ENCODE measurements at regions not wholly inside any gene's neighbourhood (a gene's known extent, or its start where the extent isn't known, plus 50 kb on each side); places are given as distances from the start of the nearest gene placed in this dataset.

DNA sequence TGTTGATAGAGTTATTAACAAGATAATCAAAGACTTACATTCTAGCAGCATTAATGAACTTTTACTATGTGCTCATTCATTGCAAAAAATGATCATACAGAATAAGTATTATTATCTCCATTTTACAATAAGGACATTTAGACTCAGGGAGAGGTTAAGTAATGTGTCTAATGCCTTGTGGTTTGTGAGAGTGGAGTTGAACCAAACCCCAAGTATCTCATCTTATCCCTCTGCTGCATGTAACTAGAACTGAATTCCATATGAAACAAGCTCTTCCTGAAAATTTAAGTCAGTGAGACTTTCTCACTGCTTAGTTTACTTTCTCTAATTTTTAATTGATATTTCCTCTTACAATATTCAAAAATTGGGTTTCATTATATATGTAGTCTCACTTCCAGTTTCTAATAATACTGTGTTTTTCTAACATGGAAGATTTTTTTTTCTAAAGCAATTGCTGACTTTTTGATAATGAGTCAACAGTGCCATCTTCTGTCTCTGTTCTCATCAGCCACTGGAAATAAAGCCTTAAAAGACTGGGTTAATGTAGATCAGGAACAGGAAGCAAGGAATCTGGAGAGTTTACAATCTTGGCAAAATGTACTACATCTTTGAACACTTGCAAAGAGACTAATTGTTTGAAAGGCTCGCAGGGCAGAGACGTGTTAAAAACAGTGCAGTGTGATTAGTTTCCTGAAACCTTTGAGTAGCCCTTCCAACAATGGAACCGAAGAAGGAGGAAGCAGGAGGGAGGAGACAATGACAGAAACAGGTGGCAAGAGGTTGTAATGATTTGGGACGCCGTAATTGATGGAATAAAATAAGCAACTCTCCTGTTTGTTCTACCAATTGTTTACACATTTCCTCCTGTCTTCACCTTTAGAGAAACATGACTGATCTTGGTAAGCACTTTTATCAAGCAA is 567.6 kb downstream of the MRPL39 start:
- Histone ChIP-seq H3K27ac (no peak overlapping the region), H3K27me3 (no peaks in the 10 kb centered on the region), H3K4me3 (no peak overlapping the region), H3K9me3 (no peaks in the 10 kb centered on the region), H3K4me1 (ENCODE audit: insufficient read depth) (no peaks in the 10 kb centered on the region), H3K36me3 (no peaks in the 10 kb centered on the region)
- no peak for DNase-seq
- no peak for TF ChIP-seq EP300 (IDR thresholded peaks at IDR 0.05)
- TF ChIP-seq, protein P1, sequence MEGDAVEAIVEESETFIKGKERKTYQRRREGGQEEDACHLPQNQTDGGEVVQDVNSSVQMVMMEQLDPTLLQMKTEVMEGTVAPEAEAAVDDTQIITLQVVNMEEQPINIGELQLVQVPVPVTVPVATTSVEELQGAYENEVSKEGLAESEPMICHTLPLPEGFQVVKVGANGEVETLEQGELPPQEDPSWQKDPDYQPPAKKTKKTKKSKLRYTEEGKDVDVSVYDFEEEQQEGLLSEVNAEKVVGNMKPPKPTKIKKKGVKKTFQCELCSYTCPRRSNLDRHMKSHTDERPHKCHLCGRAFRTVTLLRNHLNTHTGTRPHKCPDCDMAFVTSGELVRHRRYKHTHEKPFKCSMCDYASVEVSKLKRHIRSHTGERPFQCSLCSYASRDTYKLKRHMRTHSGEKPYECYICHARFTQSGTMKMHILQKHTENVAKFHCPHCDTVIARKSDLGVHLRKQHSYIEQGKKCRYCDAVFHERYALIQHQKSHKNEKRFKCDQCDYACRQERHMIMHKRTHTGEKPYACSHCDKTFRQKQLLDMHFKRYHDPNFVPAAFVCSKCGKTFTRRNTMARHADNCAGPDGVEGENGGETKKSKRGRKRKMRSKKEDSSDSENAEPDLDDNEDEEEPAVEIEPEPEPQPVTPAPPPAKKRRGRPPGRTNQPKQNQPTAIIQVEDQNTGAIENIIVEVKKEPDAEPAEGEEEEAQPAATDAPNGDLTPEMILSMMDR (IDR thresholded peaks at IDR 0.05) = peak; percentile 24 to 50 (median 30)
- no peak for TF ChIP-seq POLR2A (IDR thresholded peaks at IDR 0.05)
- intact Hi-C loops (cut with DNase I) = loop anchor here in 2 of 4 donors (5.0 to 10.0 kb wide), 2 partner anchors 145 to 228 kb away; no protein-coding TSS in a partner anchor
- WGBS, 3 donors = 4 to 9% (median 5%) methylated on average over 5 of the region's 5 CpGs

DNA sequence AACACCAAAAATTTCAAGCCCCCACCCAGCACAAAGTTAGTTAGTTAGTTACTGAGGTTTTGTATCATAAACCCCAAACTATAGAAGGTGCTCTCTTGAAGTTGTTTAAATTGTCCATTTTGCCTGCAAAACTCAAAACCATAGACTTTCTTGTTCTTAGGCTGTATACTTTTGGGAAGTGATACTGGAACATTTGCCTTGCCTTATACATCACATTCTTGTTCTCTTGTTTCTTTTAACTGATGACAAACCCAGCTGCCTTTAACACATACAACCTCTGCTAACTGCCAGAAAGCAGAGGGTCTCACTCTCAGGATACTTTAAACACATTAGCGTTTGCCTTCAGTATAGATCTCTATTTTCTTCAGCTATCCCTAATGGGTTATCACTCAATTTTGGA is 570.5 kb downstream of the MRPL39 start:
- WGBS, 3 donors = 90 to 94% (median 92%) methylated on average over 1 of the region's 1 CpG
- DNase-seq = no peak
- Histone ChIP-seq H3K27ac (no peak overlapping the region), H3K4me3 (no peak overlapping the region), H3K4me1 (ENCODE audit: insufficient read depth) (no peaks in the 10 kb centered on the region), H3K36me3 (no peaks in the 10 kb centered on the region), H3K9me3 (no peaks in the 10 kb centered on the region), H3K27me3 (no peaks in the 10 kb centered on the region)
- no peak for TF ChIP-seq EP300 (IDR thresholded peaks at IDR 0.05)
- TF ChIP-seq POLR2A (IDR thresholded peaks at IDR 0.05) = no peak
- TF ChIP-seq, protein P1 (IDR thresholded peaks at IDR 0.05) = no peak
- intact Hi-C loops (cut with DNase I) = loop anchor here in 1 of 4 donors (5.0 kb wide), 1 partner anchor 231 kb away; no protein-coding TSS in a partner anchor

DNA sequence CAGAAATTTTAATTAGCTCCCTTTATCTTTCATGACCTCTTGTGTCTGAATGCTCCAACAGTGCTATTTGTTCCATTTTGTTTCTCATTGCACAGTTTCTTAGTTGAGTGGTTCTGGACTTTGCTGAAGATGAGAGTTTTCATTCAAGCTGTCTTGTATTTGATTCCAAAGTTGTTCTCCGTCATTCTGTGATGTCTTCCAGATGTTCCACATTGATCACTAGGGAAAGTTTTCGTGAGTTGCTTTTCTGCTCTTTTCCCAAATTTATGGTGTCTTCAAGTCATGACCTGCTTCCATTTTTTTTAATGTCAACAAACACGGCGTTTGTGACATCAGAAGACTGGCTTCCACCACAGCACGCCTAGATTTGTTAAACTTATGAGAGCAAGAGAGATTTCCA is 575.5 kb downstream of the MRPL39 start:
- Histone ChIP-seq H3K27ac (no peak overlapping the region), H3K9me3 (no peaks in the 10 kb centered on the region), H3K4me1 (ENCODE audit: insufficient read depth) (no peaks in the 10 kb centered on the region), H3K4me3 (no peak overlapping the region), H3K36me3 (no peaks in the 10 kb centered on the region), H3K27me3 (no peaks in the 10 kb centered on the region)
- intact Hi-C loops (cut with DNase I) = no loop called here
- DNase-seq = no peak
- whole genome bisulfite sequencing, 3 donors = 69 to 74% (median 72%) methylated on average over 5 of the region's 5 CpGs
- TF ChIP-seq EP300 (IDR thresholded peaks at IDR 0.05) (no peak), POLR2A (IDR thresholded peaks at IDR 0.05) (no peak)
- TF ChIP-seq, protein P1 (IDR thresholded peaks at IDR 0.05) = no peak

DNA sequence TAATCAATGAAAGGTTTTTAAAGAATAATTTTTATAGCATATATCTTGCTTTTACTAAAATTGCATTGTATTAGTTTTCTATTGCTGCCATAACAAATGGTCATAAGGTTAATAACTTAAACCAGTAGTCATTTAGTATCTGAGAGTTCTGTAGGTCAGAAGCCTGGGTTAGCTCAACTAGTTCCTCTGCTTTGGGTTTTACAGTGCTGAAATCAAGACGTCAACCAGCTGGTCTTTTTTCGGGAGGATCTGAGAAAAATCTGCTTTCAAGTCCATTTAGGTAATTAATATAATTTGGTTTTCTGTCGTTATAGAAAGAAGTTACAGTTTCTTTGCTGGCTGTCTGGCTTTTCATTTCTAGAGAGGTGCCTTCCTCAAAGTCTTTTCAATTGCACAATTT is 577.7 kb downstream of the MRPL39 start:
- Histone ChIP-seq H3K9me3 (no peaks in the 10 kb centered on the region), H3K27me3 (no peaks in the 10 kb centered on the region), H3K27ac (no peak overlapping the region), H3K4me3 (no peak overlapping the region), H3K4me1 (ENCODE audit: insufficient read depth) (no peaks in the 10 kb centered on the region), H3K36me3 (no peaks in the 10 kb centered on the region)
- DNase-seq = no peak
- TF ChIP-seq EP300 (IDR thresholded peaks at IDR 0.05) (no peak), POLR2A (IDR thresholded peaks at IDR 0.05) (no peak)
- TF ChIP-seq, protein P1 (IDR thresholded peaks at IDR 0.05) = no peak
- intact Hi-C loops (cut with DNase I) = no loop called here
- 26 to 36% (median 29%) methylated on average over 3 of the region's 3 CpGs for WGBS, 3 donors
